K562 (cell line): ENCODE measurements at regions not wholly inside any gene's neighbourhood (a gene's known extent, or its start where the extent isn't known, plus 50 kb on each side); places are given as distances from the start of the nearest gene placed in this dataset.

Experiments
- ATAC-seq: fragments of 200-7000 bp; cut with Tn5 transposase; 3 replicates; pipeline ENCODE4 v1.9.1; 2020; ENCODE audit warnings: moderate library complexity
- BruUV-seq: library from RNA; stranded (reverse); fragments of 400-500 nt; replicated peaks from 2 replicates; lab custom pipeline; 2021; lab: Mats Ljungman, UMichigan
- CTCF ChIA-PET: fragments of 300-600 bp; formaldehyde crosslinking; extraction: SDS; loops from one replicate; lab custom pipeline; 2021; ENCODE audit warnings: low intra/inter-chr PET ratio; lab: Yijun Ruan, JAX
- POLR2A ChIA-PET: fragments of 300-600, 350-650 bp; sonication (Branson Sonifier 250); formaldehyde crosslinking; extraction: SDS; loops from one replicate; lab custom pipeline; 2021; ENCODE audit warnings: antibody characterized with exemption, inconsistent platforms; lab: Yijun Ruan, JAX
- DNase-seq, 4 experiments: peaks; one replicate each; pipeline versions ENCODE4 v3.0.0 to v3.0.0-alpha.2; 2011 to 2018; ENCODE audit warnings: low spot score in 3 of 4, mixed read lengths in 3 of 4; ENCODE audit errors: extremely low read depth in 1 of 4
- FAIRE-seq: peaks from 2 replicates; lab custom pipeline; 2011; peaks lifted over from hg19 to GRCh38; lab: Jason Lieb, UNC
- H2AFZ ChIP-seq: 2 replicates; pipeline ENCODE4 v1.6.0; 2011; ENCODE audit warnings: low read depth, low read length, control low read depth, inconsistent platforms
- H3K27ac ChIP-seq: fragments of 200-600 bp; 3 replicates; pipeline ENCODE4 v1.8.0; 2011; ENCODE audit warnings: low read depth, mild to moderate bottlenecking, control low read depth, inconsistent platforms, low read length, moderate library complexity, mixed read lengths; ENCODE audit errors: extremely low read depth
- H3K27me3 ChIP-seq, 2 experiments: fragments of 300-600 bp in 1 of 2; 2 replicates in 1 of 2; 3 replicates in 1 of 2; pipeline versions ENCODE4 v1.6.0 to v1.8.0; 2011; ENCODE audit warnings: inconsistent platforms in 2 of 2, low read length in 2 of 2, mild to moderate bottlenecking in 1 of 2, mixed read lengths in 1 of 2, moderate library complexity in 1 of 2; ENCODE audit not compliant: control insufficient read depth in 2 of 2, insufficient read depth in 2 of 2
- H3K36me3 ChIP-seq: fragments of 300-600 bp; 3 replicates; pipeline ENCODE4 v1.8.0; 2011; ENCODE audit warnings: mild to moderate bottlenecking, low read length, inconsistent platforms; ENCODE audit not compliant: control insufficient read depth, insufficient read depth
- H3K4me1 ChIP-seq, 2 experiments: fragments of 200-600 bp in 1 of 2; replicated peaks in 1 of 2; 2 replicates in 1 of 2; 3 replicates in 1 of 2; pipeline versions ENCODE4 v1.5.1 to v1.8.0; 2011; ENCODE audit warnings: inconsistent platforms in 2 of 2, low read length in 2 of 2, mild to moderate bottlenecking in 1 of 2, mixed read lengths in 1 of 2, moderate library complexity in 1 of 2; ENCODE audit not compliant: control insufficient read depth in 2 of 2, insufficient read depth in 2 of 2
- H3K4me2 ChIP-seq: 2 replicates; pipeline ENCODE4 v1.6.1; 2011; ENCODE audit warnings: low read length, control low read depth, inconsistent platforms, mixed read lengths; ENCODE audit not compliant: insufficient read depth
- H3K4me3 ChIP-seq: fragments of 200-600 bp; sonication (generic), shearing (Covaris generic); 2 replicates; pipeline ENCODE4 v1.5.1; 2016; ENCODE audit warnings: control low read depth, inconsistent platforms
- H3K79me2 ChIP-seq: fragments of 200-600 bp; 3 replicates; pipeline ENCODE4 v1.8.0; 2011; ENCODE audit warnings: low read length, inconsistent platforms; ENCODE audit not compliant: control insufficient read depth, insufficient read depth
- H3K9ac ChIP-seq, 2 experiments: 2 replicates each; pipeline versions ENCODE4 v1.6.0 to v1.6.1; 2011; ENCODE audit warnings: low read depth in 2 of 2, low read length in 2 of 2, control low read depth in 1 of 2, inconsistent platforms in 1 of 2, mild to moderate bottlenecking in 1 of 2, mixed read lengths in 1 of 2; ENCODE audit not compliant: insufficient read depth in 1 of 2
- H3K9me1 ChIP-seq: one replicate; pipeline ENCODE4 v1.6.0; 2011; ENCODE audit warnings: inconsistent platforms, mild to moderate bottlenecking, low read length, moderate library complexity; ENCODE audit not compliant: control insufficient read depth, insufficient read depth
- H3K9me3 ChIP-seq: replicated peaks from 2 replicates; pipeline ENCODE4 v1.5.1; 2011; ENCODE audit warnings: low read depth, low read length, inconsistent platforms; ENCODE audit not compliant: control insufficient read depth, insufficient read depth
- H4K20me1 ChIP-seq: replicated peaks from 2 replicates; pipeline ENCODE4 v1.6.1; 2011; ENCODE audit warnings: low read length, inconsistent platforms, mixed read lengths; ENCODE audit not compliant: control insufficient read depth, insufficient read depth
- ATF7 ChIP-seq: fragments of 450-650 bp; IDR thresholded peaks from 2 replicates; pipeline ENCODE4 v1.7.1; 2014; ENCODE audit warnings: mild to moderate bottlenecking, moderate library complexity
- E2F8 ChIP-seq: fragments of 450-650 bp; IDR thresholded peaks from 2 replicates; pipeline ENCODE4 v1.7.1; 2018; ENCODE audit warnings: mild to moderate bottlenecking, low read depth; ENCODE audit not compliant: partially characterized antibody
- EP300 ChIP-seq: IDR thresholded peaks from 2 replicates; pipeline ENCODE4 v1.6.1; 2012; ENCODE audit warnings: low read length, improper control_type of control experiment
- EP400 ChIP-seq: fragments of 450-650 bp; IDR thresholded peaks from 2 replicates; pipeline ENCODE4 v1.6.1; 2017; ENCODE audit warnings: antibody characterized with exemption, mild to moderate bottlenecking, moderate library complexity
- FOSL1 ChIP-seq: fragments of 200-800 bp; sonication (Bioruptor generic); conservative IDR thresholded peaks from 2 replicates; pipeline ENCODE4 v1.6.1; 2016; ENCODE audit warnings: missing genetic modification characterization, missing compliant biosample characterization
- STAT6 ChIP-seq: sonication (generic); formaldehyde crosslinking; IDR thresholded peaks from 2 replicates; pipeline ENCODE4 v1.8.1; 2023; ENCODE audit warnings: mild to moderate bottlenecking, missing genetic modification reagents
- TBP ChIP-seq: optimal IDR thresholded peaks from 2 replicates; pipeline ENCODE3; 2011; ENCODE audit warnings: low read depth, low read length, improper control_type of control experiment
- ZNF584 ChIP-seq: fragments of 200-800 bp; sonication (Bioruptor generic); IDR thresholded peaks from 2 replicates; pipeline ENCODE4 v1.6.1; 2016; ENCODE audit warnings: low read depth, mild to moderate bottlenecking, missing genetic modification characterization, missing compliant biosample characterization
- WGBS: fragments of 100-300 bp; shearing (Covaris generic); methylation state at CpG from one replicate; pipeline ENCODE4 v1.1.6; 2016; ENCODE audit warnings: low coverage, mixed read lengths; ENCODE audit not compliant: insufficient coverage; ENCODE audit errors: missing lambda C conversion rate; 5-methylcytosine and 5-hydroxymethylcytosine counted together
- in situ Hi-C: fragments of 300-500 bp; cut with MboI; formaldehyde crosslinking; loops from 4 replicates; pipeline ENCODE4 v1.15.0; 2018; ENCODE audit warnings: inconsistent platforms, mixed read lengths
- intact Hi-C: fragments of 100-400 bp; cut with micrococcal nuclease; formaldehyde crosslinking; loops from 2 replicates; pipeline ENCODE4 v1.14.2; 2022

- no peak for TF ChIP-seq STAT6 (CRISPR knock-in tag)
- no peak for TF ChIP-seq ZNF584 (CRISPR knock-in tag)
These were observed 75.5 kb upstream of the CCDC68 start (continued) for GRCh38 chr18:55034742-55035141.

GRCh38 chr18:55031979-55032378 lies 72.7 kb upstream of the CCDC68 start:
- in situ Hi-C loops (no loop called here), intact Hi-C loops (no loop called here)
- CTCF ChIA-PET, result no interaction called here
- H4K20me1 ChIP-seq, result no peaks in the 10 kb centered on the region
- H3K27ac ChIP-seq, result no peak overlapping the region
- no peaks in the 10 kb centered on the region for H3K4me1 ChIP-seq
- H3K4me3 ChIP-seq, result no peak overlapping the region
- no peak overlapping the region for H2AFZ ChIP-seq
- FAIRE-seq (no peak), ATAC-seq (no peak), DNase-seq (no peak)
- no peaks in the 10 kb centered on the region; a peak in 1 of 5 replicates for H3K27me3 ChIP-seq
- H3K4me2 ChIP-seq, result no peak overlapping the region
- H3K9me1 ChIP-seq, result no peaks in the 10 kb centered on the region
- H3K9me3 ChIP-seq, result no peaks in the 10 kb centered on the region
- no TSS peak for BruUV-seq
- H3K9ac ChIP-seq, result no peak overlapping the region
- no peaks in the 10 kb centered on the region for H3K36me3 ChIP-seq
- 4% methylated on average over 4 of the region's 5 CpGs for WGBS
- POLR2A ChIA-PET, result no interaction called here
- H3K79me2 ChIP-seq, result no peaks in the 10 kb centered on the region
- no peak for TF ChIP-seq E2F8
- TF ChIP-seq TBP, result no peak
- TF ChIP-seq ATF7, result no peak
- TF ChIP-seq EP400, result no peak
- no peak for TF ChIP-seq EP300
- TF ChIP-seq FOSL1 (tag), result peak; percentile 33; the same call in 1 of the 2 replicates
